Vagina (tissue), 2 donors: ENCODE measurements at regions not wholly inside any gene's neighbourhood (a gene's known extent, or its start where the extent isn't known, plus 50 kb on each side); places are given as distances from the start of the nearest gene placed in this dataset.

Source experiments
- POLR2A ChIP-seq, 2 donors: fragments of 450-650 bp; IDR thresholded peaks; one replicate each; pipeline ENCODE4 v1.6.1; 2017; ENCODE audit warnings: antibody characterized with exemption in 2 of 2, mild to moderate bottlenecking in 2 of 2, moderate library complexity in 2 of 2
- POLR2AphosphoS5 ChIP-seq, 2 donors: sonication (generic); formaldehyde crosslinking; IDR thresholded peaks; one replicate each; pipeline ENCODE4 v1.9.0; 2017; ENCODE audit warnings: antibody characterized with exemption in 2 of 2, mild to moderate bottlenecking in 2 of 2, low read depth in 1 of 2; ENCODE audit not compliant: insufficient read depth in 1 of 2
- TF ChIP-seq, protein P1 (sequence below), 3 experiments: fragments of 450-650 bp in 2 of 3; fragments of 200-600 bp in 1 of 3; sonication (generic) in 1 of 3; IDR thresholded peaks; one replicate each; pipeline ENCODE4 v1.5.1; 2017 to 2019; ENCODE audit warnings: antibody characterized with exemption in 3 of 3, mild to moderate bottlenecking in 2 of 3, moderate library complexity in 2 of 3

GRCh38 chr1:81510701-81511100 lies 290.0 kb upstream of the ADGRL2 start:
- no peak for TF ChIP-seq POLR2AphosphoS5 (IDR thresholded peaks at IDR 0.05; ENCODE audit: insufficient read depth in 1 of 2, low read depth in 1 of 2)
- no peak for TF ChIP-seq POLR2A (IDR thresholded peaks at IDR 0.05)
- TF ChIP-seq, protein P1, sequence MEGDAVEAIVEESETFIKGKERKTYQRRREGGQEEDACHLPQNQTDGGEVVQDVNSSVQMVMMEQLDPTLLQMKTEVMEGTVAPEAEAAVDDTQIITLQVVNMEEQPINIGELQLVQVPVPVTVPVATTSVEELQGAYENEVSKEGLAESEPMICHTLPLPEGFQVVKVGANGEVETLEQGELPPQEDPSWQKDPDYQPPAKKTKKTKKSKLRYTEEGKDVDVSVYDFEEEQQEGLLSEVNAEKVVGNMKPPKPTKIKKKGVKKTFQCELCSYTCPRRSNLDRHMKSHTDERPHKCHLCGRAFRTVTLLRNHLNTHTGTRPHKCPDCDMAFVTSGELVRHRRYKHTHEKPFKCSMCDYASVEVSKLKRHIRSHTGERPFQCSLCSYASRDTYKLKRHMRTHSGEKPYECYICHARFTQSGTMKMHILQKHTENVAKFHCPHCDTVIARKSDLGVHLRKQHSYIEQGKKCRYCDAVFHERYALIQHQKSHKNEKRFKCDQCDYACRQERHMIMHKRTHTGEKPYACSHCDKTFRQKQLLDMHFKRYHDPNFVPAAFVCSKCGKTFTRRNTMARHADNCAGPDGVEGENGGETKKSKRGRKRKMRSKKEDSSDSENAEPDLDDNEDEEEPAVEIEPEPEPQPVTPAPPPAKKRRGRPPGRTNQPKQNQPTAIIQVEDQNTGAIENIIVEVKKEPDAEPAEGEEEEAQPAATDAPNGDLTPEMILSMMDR (IDR thresholded peaks at IDR 0.05), result no peak
